ENCODE measurements at regions not wholly inside any gene's neighbourhood (a gene's known extent, or its start where the extent isn't known, plus 50 kb on each side); places are given as distances from the start of the nearest gene placed in this dataset.
A peak's percentile ranks its signal among the peaks of the same experiment; 100 is the strongest.

GRCh38 chr11:104465321-104465720 is 301.4 kb upstream of the PDGFD start:
- H3K4me1 ChIP-seq (ENCODE audit: control insufficient read depth, extremely low read depth, insufficient read depth, low read length) = no peaks in the 10 kb centered on the region
- H3K79me2 ChIP-seq (ENCODE audit: control insufficient read depth, insufficient read depth, low read length) = no peaks in the 10 kb centered on the region
- H3K4me3 ChIP-seq (replicated peaks in 1 of 4; ENCODE audit: control extremely low read depth in 1 of 4, insufficient read depth in 1 of 4, low read depth in 3 of 4, low read length in 4 of 4) = no peak overlapping the region
- DNase-seq (ENCODE audit: low read depth in 2 of 2) = peak in 1 of 2 donors; percentile 4
- H4K20me1 ChIP-seq (ENCODE audit: control insufficient read depth, extremely low read depth, insufficient read depth, low read length) = no peaks in the 10 kb centered on the region
- H3K4me2 ChIP-seq (ENCODE audit: extremely low read depth, insufficient read depth, low read length) = no peak overlapping the region
- H3K27me3 ChIP-seq (ENCODE audit: control insufficient read depth, insufficient read depth, low read length) = no peaks in the 10 kb centered on the region
- no peaks in the 10 kb centered on the region for H3K9me3 ChIP-seq (ENCODE audit: control insufficient read depth, insufficient read depth, low read depth, low read length)
- H3K27ac ChIP-seq (ENCODE audit: insufficient read depth, low read length) = no peak overlapping the region
- no peak overlapping the region for H3K9ac ChIP-seq (ENCODE audit: insufficient read depth, low read length)
- H2AFZ ChIP-seq (ENCODE audit: low read length) = no peak overlapping the region
- H3K36me3 ChIP-seq (ENCODE audit: control insufficient read depth, insufficient read depth, low read length) = no peaks in the 10 kb centered on the region
- TF ChIP-seq EZH2 (IDR thresholded peaks at IDR 0.05; ENCODE audit: low read length, missing control alignments) (no peak), CTCF (conservative IDR thresholded peaks at IDR 0.05 in 1 of 2, IDR thresholded peaks at IDR 0.05 in 1 of 2; ENCODE audit: low read depth in 1 of 2, low read length in 2 of 2) (no peak)

GRCh38 chr11:104464691-104465090 is 300.7 kb upstream of the PDGFD start:
- H3K9ac ChIP-seq (ENCODE audit: insufficient read depth, low read length) = no peak overlapping the region
- no peaks in the 10 kb centered on the region for H3K36me3 ChIP-seq (ENCODE audit: control insufficient read depth, insufficient read depth, low read length)
- H2AFZ ChIP-seq (ENCODE audit: low read length) = no peak overlapping the region
- H3K27ac ChIP-seq (ENCODE audit: insufficient read depth, low read length) = no peak overlapping the region
- H4K20me1 ChIP-seq (ENCODE audit: control insufficient read depth, extremely low read depth, insufficient read depth, low read length) = no peaks in the 10 kb centered on the region
- H3K4me1 ChIP-seq (ENCODE audit: control insufficient read depth, extremely low read depth, insufficient read depth, low read length) = no peaks in the 10 kb centered on the region
- DNase-seq (ENCODE audit: low read depth in 2 of 2) = no peak
- H3K79me2 ChIP-seq (ENCODE audit: control insufficient read depth, insufficient read depth, low read length) = no peaks in the 10 kb centered on the region
- H3K27me3 ChIP-seq (ENCODE audit: control insufficient read depth, insufficient read depth, low read length) = no peaks in the 10 kb centered on the region
- no peak overlapping the region for H3K4me3 ChIP-seq (replicated peaks in 1 of 4; ENCODE audit: control extremely low read depth in 1 of 4, insufficient read depth in 1 of 4, low read depth in 3 of 4, low read length in 4 of 4)
- TF ChIP-seq EZH2 (IDR thresholded peaks at IDR 0.05; ENCODE audit: low read length, missing control alignments) = no peak
- TF ChIP-seq CTCF (conservative IDR thresholded peaks at IDR 0.05 in 1 of 2, IDR thresholded peaks at IDR 0.05 in 1 of 2; ENCODE audit: low read depth in 1 of 2, low read length in 2 of 2) = no peak
- H3K4me2 ChIP-seq (ENCODE audit: extremely low read depth, insufficient read depth, low read length) = no peak overlapping the region
- no peaks in the 10 kb centered on the region for H3K9me3 ChIP-seq (ENCODE audit: control insufficient read depth, insufficient read depth, low read depth, low read length)

GRCh38 chr11:104462341-104462740 is 298.4 kb upstream of the PDGFD start:
- Histone ChIP-seq H3K27ac (ENCODE audit: insufficient read depth, low read length) (no peak overlapping the region), H3K9me3 (ENCODE audit: control insufficient read depth, insufficient read depth, low read depth, low read length) (no peaks in the 10 kb centered on the region), H3K4me3 (replicated peaks in 1 of 4; ENCODE audit: control extremely low read depth in 1 of 4, insufficient read depth in 1 of 4, low read depth in 3 of 4, low read length in 4 of 4) (no peak overlapping the region), H3K79me2 (ENCODE audit: control insufficient read depth, insufficient read depth, low read length) (no peaks in the 10 kb centered on the region), H3K4me2 (ENCODE audit: extremely low read depth, insufficient read depth, low read length) (no peak overlapping the region), H2AFZ (ENCODE audit: low read length) (no peak overlapping the region), H3K36me3 (ENCODE audit: control insufficient read depth, insufficient read depth, low read length) (no peaks in the 10 kb centered on the region), H4K20me1 (ENCODE audit: control insufficient read depth, extremely low read depth, insufficient read depth, low read length) (no peaks in the 10 kb centered on the region), H3K27me3 (ENCODE audit: control insufficient read depth, insufficient read depth, low read length) (no peaks in the 10 kb centered on the region), H3K4me1 (ENCODE audit: control insufficient read depth, extremely low read depth, insufficient read depth, low read length) (no peaks in the 10 kb centered on the region), H3K9ac (ENCODE audit: insufficient read depth, low read length) (no peak overlapping the region)
- TF ChIP-seq CTCF (conservative IDR thresholded peaks at IDR 0.05 in 1 of 2, IDR thresholded peaks at IDR 0.05 in 1 of 2; ENCODE audit: low read depth in 1 of 2, low read length in 2 of 2) = no peak
- no peak for TF ChIP-seq EZH2 (IDR thresholded peaks at IDR 0.05; ENCODE audit: low read length, missing control alignments)
- peak; percentile 72 to 88 for DNase-seq (ENCODE audit: low read depth in 2 of 2)
